HepG2 (cell line): ENCODE measurements at regions not wholly inside any gene's neighbourhood (a gene's known extent, or its start where the extent isn't known, plus 50 kb on each side); places are given as distances from the start of the nearest gene placed in this dataset.

Experiments
- ATAC-seq: fragments of 200-7000 bp; cut with Tn5 transposase; 3 replicates; pipeline ENCODE4 v1.9.1; 2020; ENCODE audit warnings: mild to moderate bottlenecking, moderate library complexity
- BruUV-seq: library from RNA; stranded (reverse); fragments of 400-500 nt; replicated peaks from 2 replicates; lab custom pipeline; 2021; lab: Mats Ljungman, UMichigan
- CTCF ChIA-PET: fragments of 300-600 bp; formaldehyde crosslinking; extraction: SDS; loops from one replicate; lab custom pipeline; 2021; ENCODE audit warnings: low total read pairs, inconsistent platforms, low intra/inter-chr PET ratio; lab: Yijun Ruan, JAX
- POLR2A ChIA-PET: fragments of 350-600 bp; sonication (Branson Sonifier 250); formaldehyde crosslinking; loops from one replicate; lab custom pipeline; 2020; ENCODE audit warnings: antibody characterized with exemption, inconsistent platforms; lab: Yijun Ruan, JAX
- DNase-seq: peaks from one replicate; pipeline ENCODE4 v3.0.0-alpha.2; 2015; ENCODE audit warnings: low spot score
- FAIRE-seq: peaks from 3 replicates; lab custom pipeline; 2011; peaks lifted over from hg19 to GRCh38; lab: Jason Lieb, UNC
- H2AFZ ChIP-seq: one replicate; pipeline ENCODE4 v1.6.1; 2011; ENCODE audit warnings: low read length, inconsistent platforms
- H3K27ac ChIP-seq: fragments of 300-600 bp; 3 replicates; pipeline ENCODE4 v1.8.0; 2011; ENCODE audit warnings: mixed run types, mild to moderate bottlenecking, mixed read lengths, low read length, inconsistent platforms; ENCODE audit not compliant: insufficient read depth; ENCODE audit errors: extremely low read length
- H3K27me3 ChIP-seq, 2 experiments: fragments of 200-600 bp in 1 of 2; 2 replicates in 1 of 2; 3 replicates in 1 of 2; pipeline versions ENCODE4 v1.6.0 to v1.8.0; 2011; ENCODE audit warnings: low read length in 2 of 2, mild to moderate bottlenecking in 2 of 2, moderate library complexity in 2 of 2, inconsistent platforms in 1 of 2; ENCODE audit not compliant: insufficient read depth in 2 of 2, control insufficient read depth in 1 of 2
- H3K36me3 ChIP-seq, 2 experiments: fragments of 200-600 bp in 1 of 2; replicated peaks in 1 of 2; 2 replicates in 1 of 2; 3 replicates in 1 of 2; pipeline versions ENCODE4 v1.5.1 to v1.8.0; 2011; ENCODE audit warnings: low read length in 2 of 2, inconsistent platforms in 1 of 2; ENCODE audit not compliant: insufficient read depth in 2 of 2, control insufficient read depth in 1 of 2
- H3K4me1 ChIP-seq: 2 replicates; pipeline ENCODE4 v1.5.1; 2012; ENCODE audit warnings: low read length, inconsistent platforms; ENCODE audit not compliant: insufficient read depth
- H3K4me2 ChIP-seq: 2 replicates; pipeline ENCODE4 v1.6.0; 2011; ENCODE audit warnings: low read depth, low read length, inconsistent platforms
- H3K4me3 ChIP-seq, 3 experiments: fragments of 200-600 bp in 1 of 3; sonication (generic), shearing (Covaris generic) in 1 of 3; replicated peaks in 1 of 3; 2 replicates each; pipeline ENCODE4 v1.5.1; 2011 to 2016; ENCODE audit warnings: low read length in 3 of 3, inconsistent platforms in 2 of 3, low read depth in 2 of 3, mild to moderate bottlenecking in 2 of 3, control low read depth in 1 of 3, mixed read lengths in 1 of 3; ENCODE audit not compliant: insufficient read depth in 1 of 3
- H3K79me2 ChIP-seq: one replicate; pipeline ENCODE4 v1.6.1; 2011; ENCODE audit warnings: low read length, inconsistent platforms; ENCODE audit not compliant: insufficient read depth
- H3K9ac ChIP-seq: 2 replicates; pipeline ENCODE4 v1.6.0; 2011; ENCODE audit warnings: mild to moderate bottlenecking, low read depth, low read length, inconsistent platforms; ENCODE audit not compliant: insufficient read depth
- H3K9me3 ChIP-seq: 2 replicates; pipeline ENCODE4 v1.5.1; 2012; ENCODE audit warnings: mild to moderate bottlenecking, low read length
- H4K20me1 ChIP-seq: 2 replicates; pipeline ENCODE4 v1.6.0; 2011; ENCODE audit warnings: inconsistent platforms, mild to moderate bottlenecking, low read length, moderate library complexity; ENCODE audit not compliant: insufficient read depth
- FOXC1 ChIP-seq: sonication (generic); formaldehyde crosslinking; IDR thresholded peaks from 2 replicates; pipeline ENCODE4 v1.8.0; 2022; ENCODE audit warnings: mild to moderate bottlenecking, missing genetic modification reagents, borderline replicate concordance
- MLXIP ChIP-seq: sonication (generic); formaldehyde crosslinking; IDR thresholded peaks from 2 replicates; pipeline ENCODE4 v1.9.0; 2021; ENCODE audit warnings: missing genetic modification reagents, borderline replicate concordance
- NFRKB ChIP-seq: fragments of 450-650 bp; IDR thresholded peaks from 2 replicates; pipeline ENCODE4 v1.6.1; 2017
- NRL ChIP-seq: sonication (generic); formaldehyde crosslinking; IDR thresholded peaks from 2 replicates; pipeline ENCODE4 v1.5.0; 2020; ENCODE audit warnings: missing genetic modification reagents, mild to moderate bottlenecking, moderate library complexity, borderline replicate concordance
- PHF20 ChIP-seq: sonication (generic); formaldehyde crosslinking; IDR thresholded peaks from 2 replicates; pipeline ENCODE4 v1.5.0; 2020; ENCODE audit warnings: mild to moderate bottlenecking, missing genetic modification reagents
- PHF8 ChIP-seq: sonication (generic); formaldehyde crosslinking; IDR thresholded peaks from 2 replicates; pipeline ENCODE4 v1.5.0; 2020; ENCODE audit warnings: missing genetic modification reagents
- PLSCR1 ChIP-seq: sonication (generic); formaldehyde crosslinking; IDR thresholded peaks from 2 replicates; pipeline ENCODE4 v1.5.0; 2020; ENCODE audit warnings: missing genetic modification reagents, mild to moderate bottlenecking, borderline replicate concordance
- RBFOX2 ChIP-seq: fragments of 200-400 bp; formaldehyde crosslinking; IDR thresholded peaks from 2 replicates; pipeline ENCODE4 v1.6.1; 2017; ENCODE audit warnings: low read depth, mild to moderate bottlenecking, low read length
- SMYD3 ChIP-seq: sonication (generic); formaldehyde crosslinking; IDR thresholded peaks from 2 replicates; pipeline ENCODE4 v1.8.1; 2023; ENCODE audit warnings: mild to moderate bottlenecking, missing genetic modification reagents
- SP5 ChIP-seq: IDR thresholded peaks from 2 replicates; pipeline ENCODE4 v1.6.1; 2016; ENCODE audit warnings: low read depth, borderline replicate concordance
- TCF7 ChIP-seq: sonication (generic); IDR thresholded peaks from 2 replicates; pipeline ENCODE4 v1.6.1; 2016; ENCODE audit warnings: antibody characterized with exemption, low read depth
- ZNF263 ChIP-seq: sonication (generic); formaldehyde crosslinking; IDR thresholded peaks from 2 replicates; pipeline ENCODE4 v1.4.0; 2020; ENCODE audit warnings: missing genetic modification reagents
- ZNF615 ChIP-seq: sonication (generic); formaldehyde crosslinking; IDR thresholded peaks from 2 replicates; pipeline ENCODE4 v1.5.0; 2020; ENCODE audit warnings: mild to moderate bottlenecking, missing genetic modification reagents, borderline replicate concordance
- ZNF687 ChIP-seq: sonication (generic); formaldehyde crosslinking; IDR thresholded peaks from 2 replicates; pipeline ENCODE4 v1.5.1; 2020; ENCODE audit warnings: mild to moderate bottlenecking, missing genetic modification reagents, moderate library complexity
- ZNF768 ChIP-seq: sonication (generic); formaldehyde crosslinking; IDR thresholded peaks from 2 replicates; pipeline ENCODE4 v1.4.0; 2020; ENCODE audit warnings: missing genetic modification reagents
- WGBS: methylation state at CpG from one replicate; pipeline ENCODE4 v1.1.6; 2017; ENCODE audit warnings: low lambda C conversion rate; 5-methylcytosine and 5-hydroxymethylcytosine counted together
- in situ Hi-C: cut with HindIII; loops from 2 replicates; pipeline ENCODE4 v1.10.0; 2017; ENCODE audit warnings: low pct_unique_long_range_greater_than_20kb; ENCODE audit not compliant: extremely low pct_ligation_motif_present
- intact Hi-C: fragments of 100-400 bp; cut with micrococcal nuclease; formaldehyde crosslinking; loops from one replicate; pipeline ENCODE4 v1.10.0; 2022; ENCODE audit not compliant: unreplicated experiment

- Histone ChIP-seq H3K9ac (no peak overlapping the region), H3K27me3 (no peaks in the 10 kb centered on the region), H3K4me1 (no peaks in the 10 kb centered on the region), H3K36me3 (no peaks in the 10 kb centered on the region), H2AFZ (no peak overlapping the region), H3K4me2 (no peak overlapping the region), H3K79me2 (no peaks in the 10 kb centered on the region), H4K20me1 (no peaks in the 10 kb centered on the region), H3K9me3 (no peaks in the 10 kb centered on the region), H3K4me3 (no peak overlapping the region), H3K27ac (no peak overlapping the region)
- in situ Hi-C loops: loop anchor here (25.0 kb wide), 1 partner anchor 109 kb away; no protein-coding TSS in a partner anchor
- POLR2A ChIA-PET: no interaction called here
- intact Hi-C loops: loop anchor here (10.0 kb wide), 1 partner anchor 527 kb away; no protein-coding TSS in a partner anchor
- CTCF ChIA-PET: no interaction called here
- no TSS peak for BruUV-seq
- ATAC-seq: no peak
- no peak for DNase-seq
- FAIRE-seq: no peak
- WGBS: 4% methylated on average over 3 of the region's 3 CpGs
- TF ChIP-seq ZNF615 (CRISPR knock-in tag) (no peak), SP5 (CRISPR knock-in tag) (no peak), ZNF768 (no peak), NRL (CRISPR knock-in tag) (no peak), PHF20 (CRISPR knock-in tag) (no peak), ZNF687 (CRISPR knock-in tag) (no peak), TCF7 (no peak), PHF8 (CRISPR knock-in tag) (no peak), NFRKB (no peak), FOXC1 (no peak), ZNF263 (CRISPR knock-in tag) (no peak), PLSCR1 (CRISPR knock-in tag) (no peak), RBFOX2 (no peak), SMYD3 (no peak), MLXIP (CRISPR knock-in tag) (no peak)
These were observed 959.9 kb upstream of the AMELY start for GRCh38 chrY:7871304-7871932.
